Activated B cell treated with CpG ODN at 0.5 μM for 24 hours (primary cell): ENCODE measurements at regions not wholly inside any gene's neighbourhood (a gene's known extent, or its start where the extent isn't known, plus 50 kb on each side); places are given as distances from the start of the nearest gene placed in this dataset.

Source experiments
- ATAC-seq: fragments of 200-7000 bp; cut with Tn5 transposase; one replicate; pipeline ENCODE4 v1.10.0; 2021; ENCODE audit warnings: low read depth, mild to moderate bottlenecking, moderate library complexity
- CTCF ChIA-PET: fragments of 350-600 bp; sonication (Branson Sonifier 250); formaldehyde crosslinking; loops from one replicate; lab custom pipeline; 2021; ENCODE audit warnings: antibody characterized with exemption; lab: Charles Lee
- POLR2A ChIA-PET: fragments of 350-600 bp; sonication (Branson Sonifier 250); formaldehyde crosslinking; loops from one replicate; lab custom pipeline; 2021; ENCODE audit warnings: antibody characterized with exemption; lab: Charles Lee
- DNase-seq: peaks from one replicate; pipeline ENCODE4 v3.0.0; 2022
- H3K27ac Mint-ChIP-seq: one replicate; pipeline ENCODE4 v1.8.0; 2020; ENCODE audit warnings: mixed read lengths
- H3K27me3 Mint-ChIP-seq: one replicate; pipeline ENCODE4 v1.8.0; 2021; ENCODE audit warnings: mixed read lengths
- H3K36me3 Mint-ChIP-seq: one replicate; pipeline ENCODE4 v1.8.0; 2021; ENCODE audit warnings: low read depth, mixed read lengths
- H3K4me1 Mint-ChIP-seq: one replicate; pipeline ENCODE4 v1.8.0; 2021; ENCODE audit warnings: mixed read lengths
- H3K4me3 Mint-ChIP-seq: one replicate; pipeline ENCODE4 v1.8.0; 2020; ENCODE audit warnings: mild to moderate bottlenecking, mixed read lengths
- H3K9me3 Mint-ChIP-seq: one replicate; pipeline ENCODE4 v1.8.0; 2020; ENCODE audit warnings: mixed read lengths
- CTCF ChIP-seq: fragments of 200-600 bp; IDR thresholded peaks from one replicate; pipeline ENCODE4 v1.8.0; 2022; ENCODE audit warnings: antibody characterized with exemption, mild to moderate bottlenecking
- intact Hi-C: fragments of 100-400 bp; cut with micrococcal nuclease; formaldehyde crosslinking; loops from one replicate; pipeline ENCODE4 v1.15.1; 2024

- POLR2A ChIA-PET = no interaction called here
- Mint-ChIP-seq H3K27me3 (peaks cover 11% of the 10 kb centered on the region), H3K4me3 (no peak overlapping the region), H3K36me3 (no peaks in the 10 kb centered on the region), H3K27ac (no peak overlapping the region), H3K9me3 (no peaks in the 10 kb centered on the region), H3K4me1 (peaks cover under 1% of the 10 kb centered on the region)
- no peak for ATAC-seq
- no peak for DNase-seq
- TF ChIP-seq CTCF = no peak
- CTCF ChIA-PET = no interaction called here
- intact Hi-C loops = loop anchor here (10.0 kb wide), 1 partner anchor 385 kb away; no protein-coding TSS in a partner anchor
These were observed 67.2 kb upstream of the DLK1 start for GRCh38 chr14:100659345-100660001.

GRCh38 chr14:100660498-100660881, 66.2 kb upstream of the DLK1 start:
- ChIA-PET POLR2A (no interaction called here), CTCF (no interaction called here)
- TF ChIP-seq CTCF = no peak
- ATAC-seq (no peak), DNase-seq (no peak)
- Mint-ChIP-seq H3K27ac (no peak overlapping the region), H3K4me1 (no peaks in the 10 kb centered on the region), H3K4me3 (no peak overlapping the region), H3K36me3 (no peaks in the 10 kb centered on the region), H3K27me3 (peaks cover 8% of the 10 kb centered on the region), H3K9me3 (no peaks in the 10 kb centered on the region)
- intact Hi-C loops = no loop called here

GRCh38 chr14:100660882-100661635, 65.6 kb upstream of the DLK1 start:
- ATAC-seq (no peak), DNase-seq (no peak)
- no peak overlapping the region for H3K27ac Mint-ChIP-seq
- H3K9me3 Mint-ChIP-seq = no peaks in the 10 kb centered on the region
- H3K27me3 Mint-ChIP-seq = peaks cover 3% of the 10 kb centered on the region
- H3K36me3 Mint-ChIP-seq = no peaks in the 10 kb centered on the region
- CTCF ChIA-PET = no interaction called here
- POLR2A ChIA-PET = no interaction called here
- H3K4me3 Mint-ChIP-seq = no peak overlapping the region
- intact Hi-C loops = no loop called here
- no peaks in the 10 kb centered on the region for H3K4me1 Mint-ChIP-seq
- no peak for TF ChIP-seq CTCF

GRCh38 chr14:100662879-100663760, 63.6 kb upstream of the DLK1 start:
- DNase-seq (peak; percentile 22), ATAC-seq (no peak)
- no peaks in the 10 kb centered on the region for H3K9me3 Mint-ChIP-seq
- peaks cover 3% of the 10 kb centered on the region for H3K27me3 Mint-ChIP-seq
- intact Hi-C loops = no loop called here
- H3K36me3 Mint-ChIP-seq = no peaks in the 10 kb centered on the region
- CTCF ChIA-PET = interaction anchor here (1.3 kb wide), 1 partner anchor 10 kb away, joined by 3 read pairs; no protein-coding TSS in a partner anchor
- no peak overlapping the region for H3K27ac Mint-ChIP-seq
- POLR2A ChIA-PET = no interaction called here
- H3K4me3 Mint-ChIP-seq = no peak overlapping the region
- no peaks in the 10 kb centered on the region for H3K4me1 Mint-ChIP-seq
- peak; percentile 73 for TF ChIP-seq CTCF

GRCh38 chr14:100663761-100664052, 63.0 kb upstream of the DLK1 start:
- ATAC-seq (no peak), DNase-seq (no peak)
- ChIA-PET CTCF (interaction anchor here (1.3 kb wide), 1 partner anchor 9 kb away, joined by 3 read pairs; no protein-coding TSS in a partner anchor), POLR2A (no interaction called here)
- Mint-ChIP-seq H3K27ac (no peak overlapping the region), H3K9me3 (no peaks in the 10 kb centered on the region), H3K4me1 (no peaks in the 10 kb centered on the region), H3K36me3 (no peaks in the 10 kb centered on the region), H3K4me3 (no peak overlapping the region), H3K27me3 (peaks cover 3% of the 10 kb centered on the region)
- intact Hi-C loops = no loop called here
- no peak for TF ChIP-seq CTCF
